ENCODE measurements at regions not wholly inside any gene's neighbourhood (a gene's known extent, or its start where the extent isn't known, plus 50 kb on each side); places are given as distances from the start of the nearest gene placed in this dataset.

DNA sequence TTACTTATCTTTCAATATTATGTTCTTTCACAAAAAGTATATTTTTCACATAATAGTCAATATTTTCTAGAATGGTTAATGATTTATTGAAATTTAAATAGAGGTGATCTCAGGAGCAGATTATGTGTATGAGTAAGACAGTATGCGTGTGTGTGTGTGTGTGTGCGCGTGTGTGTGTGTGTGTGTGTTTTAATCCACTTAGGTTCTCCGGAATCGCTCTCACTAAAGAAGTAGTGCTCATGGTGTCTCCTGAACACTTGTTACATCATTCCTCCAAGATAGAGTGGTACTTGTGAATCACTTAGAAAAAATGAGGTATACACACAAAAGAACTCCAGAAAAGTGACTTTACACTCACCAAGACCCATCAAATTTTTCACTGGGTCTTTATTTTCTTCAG is 91.0 kb upstream of the KCNH7 start:
- no peak for TF ChIP-seq CTCF (conservative IDR thresholded peaks at IDR 0.05; ENCODE audit: low read depth, low read length)

GRCh38 chr2:162928356-162928755 is 89.8 kb upstream of the KCNH7 start:
- Histone ChIP-seq H3K4me2 (no peak overlapping the region), H3K36me3 (ENCODE audit: insufficient read depth) (no peaks in the 10 kb centered on the region), H2AFZ (ENCODE audit: low read depth) (no peak overlapping the region), H3K27ac (no peak overlapping the region), H4K20me1 (ENCODE audit: insufficient read depth) (no peaks in the 10 kb centered on the region), H3K27me3 (ENCODE audit: insufficient read depth, low read depth) (no peaks in the 10 kb centered on the region), H3K4me3 (IDR thresholded peaks at IDR 0.05; ENCODE audit: insufficient read depth, low read depth, low read length) (no peak overlapping the region), H3K79me2 (ENCODE audit: insufficient read depth, low read depth) (no peaks in the 10 kb centered on the region), H3K4me1 (ENCODE audit: low read depth, poor library complexity, severe bottlenecking) (peaks cover 6% of the 10 kb centered on the region), H3K9ac (no peak overlapping the region)
- TF ChIP-seq CTCF (conservative IDR thresholded peaks at IDR 0.05; ENCODE audit: low read depth, low read length): no peak

More for the DNA sequence above, 91.0 kb upstream of the KCNH7 start:
- H4K20me1 ChIP-seq (ENCODE audit: insufficient read depth): no peaks in the 10 kb centered on the region
- no peak overlapping the region for H3K27ac ChIP-seq
- H3K79me2 ChIP-seq (ENCODE audit: insufficient read depth, low read depth): no peaks in the 10 kb centered on the region
- H2AFZ ChIP-seq (ENCODE audit: low read depth): no peak overlapping the region
- no peaks in the 10 kb centered on the region for H3K27me3 ChIP-seq (ENCODE audit: insufficient read depth, low read depth)
- no peak overlapping the region for H3K9ac ChIP-seq
- H3K4me2 ChIP-seq: no peak overlapping the region
- no peaks in the 10 kb centered on the region for H3K36me3 ChIP-seq (ENCODE audit: insufficient read depth)
- no peak overlapping the region for H3K4me3 ChIP-seq (IDR thresholded peaks at IDR 0.05; ENCODE audit: insufficient read depth, low read depth, low read length)
- peaks cover 6% of the 10 kb centered on the region for H3K4me1 ChIP-seq (ENCODE audit: low read depth, poor library complexity, severe bottlenecking)

DNA sequence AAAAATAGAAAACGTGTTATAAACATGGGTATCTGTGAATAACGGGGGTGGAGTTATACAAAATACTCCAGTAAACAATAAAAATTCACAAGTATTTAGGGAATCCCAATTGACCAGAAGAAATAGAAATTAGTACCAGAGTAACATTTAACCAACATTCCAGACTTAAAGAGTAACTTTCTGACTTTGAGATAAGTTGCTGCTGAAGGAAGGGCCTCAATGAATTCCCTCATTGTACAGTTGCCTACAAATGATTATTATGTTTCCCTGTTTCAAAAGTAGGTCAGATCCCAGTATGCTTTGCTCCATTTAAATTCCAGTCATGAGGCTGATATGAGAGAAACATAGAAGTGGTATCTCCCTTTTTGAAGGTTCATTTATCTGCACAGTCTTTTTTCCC is 88.3 kb upstream of the KCNH7 start:
- no peak for TF ChIP-seq CTCF (conservative IDR thresholded peaks at IDR 0.05; ENCODE audit: low read depth, low read length)

GRCh38 chr2:162926501-162926900 is 87.9 kb upstream of the KCNH7 start:
- Histone ChIP-seq H4K20me1 (ENCODE audit: insufficient read depth) (no peaks in the 10 kb centered on the region), H3K36me3 (ENCODE audit: insufficient read depth) (no peaks in the 10 kb centered on the region), H3K4me2 (no peak overlapping the region), H3K9ac (no peak overlapping the region), H3K4me1 (ENCODE audit: low read depth, poor library complexity, severe bottlenecking) (peaks cover 6% of the 10 kb centered on the region), H2AFZ (ENCODE audit: low read depth) (no peak overlapping the region), H3K79me2 (ENCODE audit: insufficient read depth, low read depth) (no peaks in the 10 kb centered on the region), H3K27me3 (ENCODE audit: insufficient read depth, low read depth) (no peaks in the 10 kb centered on the region), H3K27ac (no peak overlapping the region), H3K4me3 (IDR thresholded peaks at IDR 0.05; ENCODE audit: insufficient read depth, low read depth, low read length) (no peak overlapping the region)
- TF ChIP-seq CTCF (conservative IDR thresholded peaks at IDR 0.05; ENCODE audit: low read depth, low read length): no peak

More for the DNA sequence above, 88.3 kb upstream of the KCNH7 start:
- Histone ChIP-seq H3K27ac (no peak overlapping the region), H3K4me3 (IDR thresholded peaks at IDR 0.05; ENCODE audit: insufficient read depth, low read depth, low read length) (no peak overlapping the region), H3K36me3 (ENCODE audit: insufficient read depth) (no peaks in the 10 kb centered on the region), H3K27me3 (ENCODE audit: insufficient read depth, low read depth) (no peaks in the 10 kb centered on the region), H2AFZ (ENCODE audit: low read depth) (no peak overlapping the region), H4K20me1 (ENCODE audit: insufficient read depth) (no peaks in the 10 kb centered on the region), H3K9ac (no peak overlapping the region), H3K4me2 (no peak overlapping the region), H3K79me2 (ENCODE audit: insufficient read depth, low read depth) (no peaks in the 10 kb centered on the region), H3K4me1 (ENCODE audit: low read depth, poor library complexity, severe bottlenecking) (peaks cover 6% of the 10 kb centered on the region)
